A549 (cell line): ENCODE measurements at regions not wholly inside any gene's neighbourhood (a gene's known extent, or its start where the extent isn't known, plus 50 kb on each side); places are given as distances from the start of the nearest gene placed in this dataset.

Experiments
- ATAC-seq, 2 experiments: fragments of 200-7000 bp in 1 of 2; fragments of >200 bp in 1 of 2; cut with Nextera tagmentation in 1 of 2; cut with Tn5 transposase in 1 of 2; 3 replicates each; pipeline versions ENCODE4 v1.8.0 to v1.9.1; 2018 to 2020; ENCODE audit warnings: mild to moderate bottlenecking in 1 of 2, moderate library complexity in 1 of 2
- CTCF ChIA-PET: fragments of 300-600 bp; sonication (Branson Sonifier 250); formaldehyde crosslinking; extraction: SDS; loops from one replicate; lab custom pipeline; 2021; ENCODE audit warnings: antibody characterized with exemption, inconsistent platforms; lab: Yijun Ruan, JAX
- POLR2A ChIA-PET: fragments of 350-600 bp; formaldehyde crosslinking; extraction: SDS; loops from one replicate; lab custom pipeline; 2021; ENCODE audit warnings: antibody characterized with exemption, inconsistent platforms; lab: Yijun Ruan, JAX
- DNase-seq, 2 experiments: peaks; one replicate each; pipeline versions ENCODE4 v3.0.0 to v3.0.0-alpha.2; 2011 to 2016; ENCODE audit warnings: low read depth in 1 of 2, low spot score in 1 of 2
- FAIRE-seq: peaks from 2 replicates; lab custom pipeline; 2011; peaks lifted over from hg19 to GRCh38; lab: Jason Lieb, UNC
- H3K27ac ChIP-seq, 2 experiments: fragments of >200 bp; sonication (Bioruptor Twin); formaldehyde crosslinking; 3 replicates each; pipeline ENCODE4 v1.5.1; 2016 to 2017
- H3K4me1 ChIP-seq: fragments of >200 bp; sonication (Bioruptor Twin); formaldehyde crosslinking; 3 replicates; pipeline ENCODE4 v1.6.1; 2016
- H3K4me2 ChIP-seq: fragments of >200 bp; sonication (Bioruptor Twin); formaldehyde crosslinking; 3 replicates; pipeline ENCODE4 v1.6.1; 2016
- H3K4me3 ChIP-seq: fragments of >200 bp; sonication (Bioruptor Twin); formaldehyde crosslinking; 3 replicates; pipeline ENCODE4 v1.5.1; 2016
- H3K9me3 ChIP-seq: fragments of >200 bp; sonication (Bioruptor Twin); formaldehyde crosslinking; 3 replicates; pipeline ENCODE4 v1.6.1; 2016
- BCL3 ChIP-seq: fragments of >200 bp; sonication (Bioruptor Twin); formaldehyde crosslinking; IDR thresholded peaks from 3 replicates; pipeline ENCODE4 v1.6.1; 2016
- CBX2 ChIP-seq: fragments of 200-600 bp; sonication (generic); IDR thresholded peaks from 2 replicates; pipeline ENCODE4 v1.6.1; 2016; ENCODE audit warnings: low read depth, mild to moderate bottlenecking, borderline replicate concordance
- CTCF ChIP-seq: fragments of >200 bp; sonication (Bioruptor Twin); formaldehyde crosslinking; IDR thresholded peaks from 3 replicates; pipeline ENCODE4 v1.5.1; 2016
- EHF ChIP-seq: fragments of 250-450 bp; sonication (Bioruptor Pico); IDR thresholded peaks from 2 replicates; pipeline ENCODE4 v1.5.0; 2020; ENCODE audit warnings: mild to moderate bottlenecking
- EP300 ChIP-seq, 2 experiments: fragments of >200 bp; sonication (Bioruptor Twin); formaldehyde crosslinking; IDR thresholded peaks; 2 replicates in 1 of 2; 3 replicates in 1 of 2; pipeline ENCODE4 v1.6.1; 2016 to 2017
- ESRRA ChIP-seq: fragments of 150-350 bp; IDR thresholded peaks from 2 replicates; pipeline ENCODE4 v1.6.1; 2014; ENCODE audit warnings: mild to moderate bottlenecking, low read length, borderline replicate concordance
- FOXS1 ChIP-seq: fragments of 250-450 bp; sonication (Bioruptor Pico); IDR thresholded peaks from 2 replicates; pipeline ENCODE4 v1.5.0; 2020; ENCODE audit warnings: mild to moderate bottlenecking, moderate library complexity
- GATA3 ChIP-seq: IDR thresholded peaks from 2 replicates; pipeline ENCODE4 v1.6.1; 2012; ENCODE audit warnings: borderline replicate concordance
- HDAC2 ChIP-seq: fragments of 200-600 bp; sonication (generic); IDR thresholded peaks from 2 replicates; pipeline ENCODE4 v1.6.1; 2016
- HES2 ChIP-seq: fragments of >200 bp; sonication (Bioruptor Twin); formaldehyde crosslinking; IDR thresholded peaks from 2 replicates; pipeline ENCODE4 v1.6.1; 2016
- HOXB13 ChIP-seq: fragments of 250-450 bp; sonication (Bioruptor Pico); IDR thresholded peaks from 2 replicates; pipeline ENCODE4 v1.5.0; 2020; ENCODE audit warnings: low read depth, mild to moderate bottlenecking, moderate library complexity
- JUN ChIP-seq, 2 experiments: fragments of >200 bp; sonication (Bioruptor Twin); formaldehyde crosslinking; IDR thresholded peaks; 2 replicates in 1 of 2; 3 replicates in 1 of 2; pipeline ENCODE4 v1.6.1; 2016 to 2017
- KDM1A ChIP-seq: fragments of 200-600 bp; sonication (generic); IDR thresholded peaks from 2 replicates; pipeline ENCODE4 v1.6.1; 2016; ENCODE audit warnings: low read depth, mild to moderate bottlenecking
- MAFK ChIP-seq: fragments of 450-650 bp; IDR thresholded peaks from 2 replicates; pipeline ENCODE4 v1.6.1; 2014; ENCODE audit not compliant: partially characterized antibody
- MAZ ChIP-seq: fragments of 150-350 bp; IDR thresholded peaks from 2 replicates; pipeline ENCODE4 v1.6.1; 2014; ENCODE audit warnings: antibody characterized with exemption, low read depth, low read length, borderline replicate concordance
- MYC ChIP-seq: IDR thresholded peaks from 2 replicates; pipeline ENCODE4 v1.6.1; 2012; ENCODE audit warnings: mild to moderate bottlenecking, inconsistent platforms, low read length, improper control_type of control experiment, borderline replicate concordance
- PBX3 ChIP-seq: IDR thresholded peaks from 2 replicates; pipeline ENCODE4 v1.6.1; 2012
- POLR2AphosphoS2 ChIP-seq: conservative IDR thresholded peaks from 2 replicates; pipeline ENCODE4 v1.6.1; 2012; ENCODE audit warnings: low read length, improper control_type of control experiment, inconsistent platforms
- RAD21 ChIP-seq, 2 experiments: fragments of >200 bp in 1 of 2; sonication (Bioruptor Twin) in 1 of 2; formaldehyde crosslinking in 1 of 2; IDR thresholded peaks in 1 of 2; conservative IDR thresholded peaks in 1 of 2; 2 replicates in 1 of 2; 3 replicates in 1 of 2; pipeline ENCODE4 v1.6.1; 2012 to 2018; ENCODE audit warnings: inconsistent platforms in 1 of 2
- RNF2 ChIP-seq: fragments of 200-600 bp; sonication (generic); IDR thresholded peaks from 2 replicates; pipeline ENCODE4 v1.6.1; 2016; ENCODE audit warnings: low read depth, mild to moderate bottlenecking, antibody characterized with exemption, moderate library complexity, borderline replicate concordance
- SMC3 ChIP-seq: fragments of >200 bp; sonication (Bioruptor Twin); formaldehyde crosslinking; IDR thresholded peaks from 3 replicates; pipeline ENCODE4 v1.6.1; 2018; ENCODE audit warnings: inconsistent platforms
- TFCP2L1 ChIP-seq: fragments of 250-450 bp; sonication (Bioruptor Pico); IDR thresholded peaks from 2 replicates; pipeline ENCODE4 v1.5.0; 2021; ENCODE audit warnings: mild to moderate bottlenecking
- USF2 ChIP-seq: fragments of 450-650 bp; IDR thresholded peaks from 2 replicates; pipeline ENCODE4 v1.6.1; 2014; ENCODE audit warnings: antibody characterized with exemption
- ZSCAN20 ChIP-seq: fragments of 250-450 bp; sonication (Bioruptor Pico); IDR thresholded peaks from 2 replicates; pipeline ENCODE4 v1.8.0; 2022; ENCODE audit warnings: mild to moderate bottlenecking, moderate library complexity
- WGBS: methylation state at CpG from one replicate; pipeline ENCODE4 v1.1.6; 2017; ENCODE audit errors: missing lambda C conversion rate; 5-methylcytosine and 5-hydroxymethylcytosine counted together

GRCh38 chr10:91054325-91054724, 133.4 kb upstream of the ANKRD1 start:
- Histone ChIP-seq H3K4me2 (no peak overlapping the region), H3K27ac (no peak overlapping the region), H3K4me3 (no peak overlapping the region), H3K4me1 (no peaks in the 10 kb centered on the region), H3K9me3 (no peaks in the 10 kb centered on the region)
- ATAC-seq (no peak), DNase-seq (no peak), FAIRE-seq (no peak)
- TF ChIP-seq HDAC2 (no peak), RAD21 (conservative IDR thresholded peaks at IDR 0.05 in 1 of 2, IDR thresholded peaks at IDR 0.05 in 1 of 2) (no peak), ESRRA (no peak), RNF2 (no peak), POLR2AphosphoS2 (no peak), EP300 (IDR thresholded peaks at IDR 0.05) (no peak), MAFK (no peak), MYC (no peak), HOXB13 (CRISPR knock-in tag) (no peak), HES2 (no peak), EHF (CRISPR knock-in tag) (no peak), ZSCAN20 (CRISPR knock-in tag) (no peak)
- CTCF ChIA-PET = interaction anchor here (1.5 to 2.4 kb wide), 2 partner anchors 11 to 143 kb away, joined by 5 to 6 read pairs; no protein-coding TSS in a partner anchor
- POLR2A ChIA-PET = no interaction called here
- 67% methylated on average over 2 of the region's 2 CpGs for WGBS

GRCh38 chr10:91061187-91061586, 140.3 kb upstream of the ANKRD1 start:
- no peaks in the 10 kb centered on the region for H3K9me3 ChIP-seq
- CTCF ChIA-PET = interaction anchor here (0.8 kb wide), 1 partner anchor 190 kb away, joined by 3 read pairs; no protein-coding TSS in a partner anchor
- H3K4me1 ChIP-seq = no peaks in the 10 kb centered on the region
- no peak for TF ChIP-seq CTCF
- TF ChIP-seq MAZ = no peak
- TF ChIP-seq ESRRA = no peak
- no peak for TF ChIP-seq SMC3
- TF ChIP-seq JUN (IDR thresholded peaks at IDR 0.05) = no peak
- TF ChIP-seq, all 56 proteins: peak for 0
- POLR2A ChIA-PET = no interaction called here
- no peak for FAIRE-seq
- DNase-seq = no peak
- ATAC-seq = no peak
- Histone ChIP-seq H3K27ac (no peak overlapping the region), H3K4me2 (no peak overlapping the region), H3K4me3 (no peak overlapping the region)

- WGBS = 48% methylated on average over 2 of the region's 2 CpGs
- no peak for FAIRE-seq
- Histone ChIP-seq H3K4me3 (no peak overlapping the region), H3K4me1 (no peaks in the 10 kb centered on the region), H3K9me3 (no peaks in the 10 kb centered on the region), H3K4me2 (no peak overlapping the region), H3K27ac (no peak overlapping the region)
- ChIA-PET CTCF (no interaction called here), POLR2A (no interaction called here)
- no peak for DNase-seq
- no peak for ATAC-seq
- TF ChIP-seq POLR2AphosphoS2 (no peak), PBX3 (no peak), ESRRA (no peak), CBX2 (no peak), FOXS1 (CRISPR knock-in tag) (no peak), GATA3 (no peak), MAZ (no peak), EHF (CRISPR knock-in tag) (no peak), USF2 (no peak), BCL3 (no peak), EP300 (IDR thresholded peaks at IDR 0.05) (no peak), HOXB13 (CRISPR knock-in tag) (no peak), JUN (IDR thresholded peaks at IDR 0.05) (no peak), TFCP2L1 (CRISPR knock-in tag) (no peak), KDM1A (no peak)
Measured at GRCh38 chr10:91061608-91062007, 140.7 kb upstream of the ANKRD1 start.
